Suppressor macrophage treated with lipopolysaccharide for 1 hour (primary cell): ENCODE measurements at regions not wholly inside any gene's neighbourhood (a gene's known extent, or its start where the extent isn't known, plus 50 kb on each side); places are given as distances from the start of the nearest gene placed in this dataset.
A peak's percentile ranks its signal among the peaks of the same experiment; 100 is the strongest.

ENCODE experiments used
- DNase-seq, 3 donors: peaks; one replicate each; pipeline ENCODE4 v3.0.0-alpha.2; 2020 to 2022

DNA sequence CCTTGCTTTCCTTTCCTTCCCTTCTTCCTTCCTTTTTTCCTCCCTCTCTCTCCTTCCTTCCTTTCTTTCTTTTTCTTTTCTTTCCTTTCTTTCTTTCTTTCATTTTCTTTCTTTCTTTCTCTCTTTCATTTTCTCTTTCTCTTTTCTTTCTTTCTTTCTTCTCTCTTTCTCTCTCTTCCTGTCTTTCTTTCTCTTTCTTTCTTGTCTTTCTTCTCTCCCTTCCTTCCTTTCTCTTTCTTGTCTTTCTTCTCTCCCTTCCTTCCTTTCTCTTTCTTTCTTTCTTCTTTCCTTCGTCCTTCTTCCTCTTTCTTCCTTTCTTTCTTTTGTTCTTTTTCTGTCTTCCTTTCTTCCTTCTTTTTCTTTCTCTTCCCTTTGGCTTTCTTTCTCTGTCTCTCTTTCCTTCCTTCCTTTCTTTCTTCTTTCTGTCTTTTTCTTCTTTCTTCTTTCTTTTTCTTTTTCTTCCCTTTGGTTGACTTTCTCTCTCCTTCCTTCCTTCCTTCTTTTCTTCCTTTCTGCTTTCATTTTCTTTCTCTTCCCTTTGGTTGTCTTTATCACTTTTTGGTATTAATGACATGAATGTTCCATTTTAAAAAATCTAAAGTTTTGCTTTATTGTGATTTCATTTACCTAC, 496.4 kb upstream of the CBLB start:
- no peak for DNase-seq

DNA sequence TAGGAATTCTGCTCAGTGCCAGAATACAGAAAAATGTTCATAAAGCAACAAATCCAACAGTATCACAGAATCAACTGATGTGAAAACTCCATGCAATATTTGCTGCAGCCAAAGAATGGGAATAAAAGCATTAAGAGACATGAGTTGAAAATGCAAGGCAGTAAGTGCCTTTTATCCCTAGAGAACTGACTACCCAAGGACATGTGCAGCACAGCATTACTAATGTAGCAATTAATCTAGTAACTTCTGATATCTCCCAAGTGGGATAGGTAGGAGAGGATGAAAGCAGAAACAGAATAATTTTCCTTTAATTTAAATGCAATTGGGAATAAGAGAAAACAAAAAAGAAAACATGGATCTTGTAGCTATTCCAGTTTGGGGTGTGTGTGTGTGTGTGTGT, 497.5 kb upstream of the CBLB start:
- no peak for DNase-seq

DNA sequence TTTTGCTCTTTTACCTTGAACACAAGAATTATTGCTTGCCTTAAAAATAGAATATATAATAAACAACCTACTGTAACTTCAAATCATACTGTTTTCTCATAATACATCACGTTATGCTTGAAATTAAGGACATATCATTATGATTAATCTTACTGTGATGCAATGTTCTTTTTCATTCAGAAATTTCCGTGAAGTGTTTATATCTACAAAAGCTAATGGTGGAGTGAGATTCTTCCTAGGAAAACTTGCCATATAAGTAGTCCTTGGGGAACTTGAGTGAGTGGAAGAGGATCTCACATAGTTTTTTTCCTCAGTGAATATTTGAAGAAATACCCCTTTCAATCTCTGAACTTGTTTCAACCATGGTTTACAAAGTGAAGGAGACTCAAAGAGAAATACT, 498.7 kb upstream of the CBLB start:
- no peak for DNase-seq

DNA sequence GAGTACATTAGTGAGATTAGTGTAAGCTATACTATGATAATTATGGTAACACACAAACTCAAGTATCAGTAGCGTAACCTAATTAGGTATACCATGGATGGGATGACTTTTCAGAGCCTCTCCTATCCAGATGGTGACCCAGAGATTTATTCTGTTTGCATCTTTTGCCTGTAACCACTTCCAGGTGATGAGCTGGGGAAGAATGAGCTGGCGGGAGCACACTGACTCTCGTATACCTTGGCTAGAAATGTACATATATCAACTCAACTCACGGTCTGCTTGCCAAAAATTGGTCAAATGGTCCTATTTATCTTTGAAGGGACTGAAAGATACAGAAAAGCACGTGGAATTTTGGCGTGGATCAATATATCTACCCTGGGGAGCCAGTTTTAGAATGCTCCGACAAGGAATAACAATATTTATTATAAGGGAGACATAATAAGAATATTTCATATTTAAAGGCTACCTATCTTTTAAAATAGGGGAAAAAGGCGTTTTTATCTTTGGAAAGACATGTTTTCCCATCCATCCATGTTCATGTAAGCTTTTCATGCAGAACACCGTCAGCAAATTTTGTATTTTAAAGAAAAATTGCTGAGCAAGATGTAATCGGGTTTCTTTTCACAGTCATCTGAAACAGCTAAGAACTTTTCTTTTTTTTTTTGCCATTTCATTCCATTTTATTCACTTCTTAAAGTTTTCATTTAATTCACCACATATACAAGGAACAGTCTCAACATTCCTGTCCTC, 502.6 kb upstream of the CBLB start:
- DNase-seq, result no peak

DNA sequence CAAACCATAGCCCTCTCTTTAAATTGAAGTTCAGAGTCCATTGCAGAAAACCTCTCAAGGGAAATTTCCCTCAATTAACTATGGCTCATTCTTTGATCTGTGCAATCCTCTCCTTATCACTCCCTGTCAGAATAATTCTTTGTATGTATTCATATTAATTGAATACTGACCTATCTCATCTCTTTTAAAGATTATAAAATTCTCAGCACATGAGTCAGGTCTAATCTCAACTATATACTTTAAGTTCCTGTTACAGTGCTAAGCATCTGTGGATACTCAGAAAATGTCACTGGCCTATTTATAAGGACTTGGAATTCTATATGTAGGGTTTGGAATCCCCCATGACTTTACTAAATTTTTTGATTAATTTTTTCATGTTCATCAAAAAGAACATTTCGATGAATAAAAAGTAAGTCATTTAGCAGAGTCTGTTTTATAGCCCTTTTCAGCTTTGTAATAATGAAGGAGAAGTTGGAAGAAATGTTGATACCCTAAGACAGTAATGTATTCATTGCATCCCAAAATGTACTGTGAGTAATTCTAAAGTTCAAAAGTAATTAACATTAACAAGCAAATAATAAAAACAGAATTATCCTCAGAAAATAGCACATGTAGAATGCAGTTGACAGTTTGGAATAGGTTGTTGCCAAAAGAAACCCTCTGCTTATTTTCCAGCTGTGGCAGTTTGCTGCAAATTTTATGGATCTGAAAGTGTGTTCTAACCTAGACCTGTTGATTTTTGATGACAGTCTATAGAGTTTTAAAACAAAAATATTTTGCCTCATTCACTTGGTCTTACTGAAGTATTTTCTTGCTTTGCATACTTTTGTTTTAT, 503.4 kb upstream of the CBLB start:
- no peak for DNase-seq

DNA sequence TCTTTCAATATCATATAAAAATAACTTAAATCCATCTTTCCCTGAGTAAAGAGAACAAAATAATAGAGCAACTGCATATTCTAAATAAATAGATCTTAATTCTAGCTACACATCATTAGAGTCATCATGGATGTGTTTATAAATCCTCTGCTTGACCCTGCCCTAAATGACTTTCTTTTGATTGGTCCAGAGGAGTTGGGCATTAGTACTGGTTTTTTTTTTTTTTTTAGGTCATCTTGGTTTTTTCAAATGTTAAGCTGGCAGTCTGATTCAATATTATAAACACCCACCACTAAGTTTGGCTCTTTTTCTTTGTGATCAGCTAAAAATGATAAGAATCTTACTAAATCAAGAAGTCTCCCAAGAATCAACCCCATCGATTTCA, 504.0 kb upstream of the CBLB start:
- no peak for DNase-seq

DNA sequence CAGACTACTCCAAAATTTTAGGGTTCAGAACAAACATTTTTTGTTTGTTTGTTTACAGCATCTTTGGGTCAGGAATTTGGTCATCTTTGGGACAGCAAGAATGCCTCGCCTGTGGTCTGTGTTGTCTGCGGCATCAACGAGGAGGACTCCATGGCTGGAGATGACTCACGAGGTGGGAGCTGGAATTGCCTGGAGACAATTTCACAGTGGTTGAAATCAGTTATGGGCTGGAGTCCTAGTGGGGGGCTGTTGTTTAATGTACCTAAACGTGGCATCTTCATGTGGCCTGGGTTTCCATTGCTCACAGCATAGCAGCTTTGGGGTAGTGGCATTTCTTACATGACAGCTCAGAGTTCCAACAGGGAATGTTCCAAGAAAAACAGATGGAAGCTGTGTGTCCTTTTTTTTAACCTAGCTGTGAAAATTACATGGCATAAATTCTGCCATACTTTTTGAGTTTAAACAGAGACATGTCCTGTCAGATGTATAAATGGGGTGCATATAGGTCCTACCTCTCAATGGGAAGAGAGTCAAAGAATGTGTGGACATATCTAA, 507.3 kb upstream of the CBLB start:
- no peak for DNase-seq

DNA sequence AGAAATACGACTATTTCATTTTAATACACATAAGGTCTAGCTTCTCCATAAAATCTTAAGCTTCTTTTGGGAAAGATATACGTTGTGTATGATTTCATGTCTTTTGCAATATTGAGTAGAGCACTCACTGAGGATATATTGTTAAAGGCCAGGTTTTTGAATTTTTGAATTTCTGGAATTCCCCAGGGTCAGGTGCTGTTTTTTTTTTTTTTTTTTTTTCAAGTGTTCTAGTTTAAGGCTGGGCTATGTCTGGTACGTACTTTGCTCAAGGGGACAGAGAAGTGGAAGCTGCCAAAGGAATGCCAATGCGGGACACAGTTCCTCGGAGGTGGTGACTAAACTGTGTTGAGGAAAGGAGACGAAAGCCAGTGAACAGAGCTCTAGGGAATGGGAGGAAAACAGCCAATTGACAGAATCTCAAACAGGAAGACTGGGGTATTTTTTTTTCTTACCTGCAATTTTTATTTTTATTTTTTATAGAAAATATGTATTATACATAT, 510.5 kb upstream of the CBLB start:
- no peak for DNase-seq

DNA sequence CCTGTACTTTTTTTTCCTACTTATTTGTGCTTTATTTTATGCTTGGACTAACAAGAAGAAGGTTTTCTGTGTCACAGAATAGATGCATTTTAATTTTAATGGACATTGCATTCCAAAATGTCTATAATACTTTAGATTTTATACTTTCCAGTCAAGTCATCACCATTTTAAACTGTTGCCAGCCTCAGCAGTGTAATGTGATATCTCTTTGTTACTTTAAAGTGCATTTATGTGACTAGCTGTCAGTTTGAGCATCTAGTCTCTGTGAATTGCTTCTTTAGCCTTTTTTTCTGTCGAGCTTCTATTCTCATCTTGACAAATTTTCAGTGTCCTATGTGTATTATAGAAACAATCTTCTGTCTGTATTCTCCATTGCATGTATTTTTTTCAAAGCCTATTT, 511.4 kb upstream of the CBLB start:
- no peak for DNase-seq

DNA sequence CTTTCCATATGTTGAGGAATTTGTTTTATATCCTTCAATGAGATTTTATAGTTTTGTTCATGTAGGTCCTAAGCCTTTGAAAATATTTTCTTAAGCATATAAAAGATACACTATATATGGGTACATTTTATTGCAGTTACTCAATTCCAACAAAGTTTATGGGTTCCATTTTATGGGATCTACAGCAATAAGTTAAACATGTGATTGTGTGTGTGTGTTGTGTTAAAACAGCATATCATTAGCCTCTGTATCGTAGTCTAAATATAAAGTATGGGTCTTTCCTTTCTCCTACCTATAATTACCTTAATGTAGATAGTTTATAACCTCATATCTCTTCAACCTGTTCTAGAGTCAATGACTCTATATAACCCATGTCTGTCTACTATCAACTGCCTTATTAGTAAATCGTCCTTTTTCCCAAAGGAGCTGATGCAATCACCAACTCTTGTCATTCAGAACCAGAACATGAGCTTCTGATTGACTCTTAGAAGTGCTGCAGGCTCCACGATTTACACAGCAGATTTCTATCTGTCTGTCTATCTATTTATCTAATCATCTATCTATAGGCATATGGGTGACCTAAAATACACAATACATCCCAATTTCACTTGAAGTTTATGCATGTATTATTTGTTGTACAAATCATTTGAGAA, 512.6 kb upstream of the CBLB start:
- no peak for DNase-seq

DNA sequence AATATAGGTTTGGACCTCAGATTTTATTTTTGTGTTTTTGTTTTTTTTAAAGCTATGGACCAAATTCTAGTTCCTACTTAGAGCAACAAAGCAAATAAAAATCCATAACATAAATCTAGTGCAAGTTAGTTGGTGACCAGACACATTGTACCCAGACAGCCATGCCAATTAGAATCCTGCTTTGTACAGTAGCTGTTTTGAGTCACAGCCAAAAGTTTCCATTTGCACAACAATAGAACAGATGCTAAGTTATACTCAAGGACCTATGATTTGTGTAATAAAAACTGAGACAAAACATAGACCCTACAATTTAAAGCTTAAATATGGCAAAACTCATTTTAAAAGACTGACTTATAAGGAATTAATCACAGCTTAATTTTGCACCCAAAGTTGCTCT, 513.1 kb upstream of the CBLB start:
- DNase-seq, result no peak

DNA sequence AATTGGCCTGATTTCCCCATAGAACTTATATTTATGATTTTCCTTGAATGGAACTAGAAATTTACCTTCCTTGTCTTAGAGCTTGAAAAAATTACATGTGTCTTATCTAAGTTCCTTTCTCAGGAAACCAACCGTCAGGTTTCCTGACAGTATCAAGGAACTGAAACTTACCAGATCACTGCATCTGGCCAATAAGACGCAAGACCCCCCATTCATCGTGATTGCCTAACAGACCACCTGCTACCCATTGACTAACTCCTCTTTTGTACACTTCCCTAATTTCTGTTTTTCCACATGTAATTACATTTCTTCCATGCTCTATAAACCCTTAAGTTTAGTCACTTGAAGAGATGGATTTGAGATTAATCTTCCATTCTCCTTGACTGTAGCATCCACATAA, 517.2 kb upstream of the CBLB start:
- DNase-seq, result peak in 2 of 3 donors; percentile 1 to 3

DNA sequence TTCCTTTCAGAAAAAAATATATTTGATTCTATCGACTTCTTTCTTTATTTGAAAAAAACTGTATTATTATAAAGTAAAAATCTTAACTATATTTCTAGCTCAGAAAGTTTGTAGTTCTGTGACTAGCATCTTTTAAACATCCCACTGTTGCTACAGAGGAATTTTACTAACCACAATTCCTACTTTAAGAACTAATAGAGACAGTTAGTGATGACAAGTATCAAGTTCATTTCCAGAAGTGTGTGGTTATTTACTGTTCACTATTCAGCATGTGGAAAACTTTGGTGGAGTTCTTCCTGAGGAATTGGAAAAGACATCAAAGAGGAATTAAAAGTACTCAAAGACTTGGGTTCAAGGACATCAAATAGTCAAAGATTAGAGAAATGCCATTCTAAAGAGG, 524.1 kb upstream of the CBLB start:
- no peak for DNase-seq

DNA sequence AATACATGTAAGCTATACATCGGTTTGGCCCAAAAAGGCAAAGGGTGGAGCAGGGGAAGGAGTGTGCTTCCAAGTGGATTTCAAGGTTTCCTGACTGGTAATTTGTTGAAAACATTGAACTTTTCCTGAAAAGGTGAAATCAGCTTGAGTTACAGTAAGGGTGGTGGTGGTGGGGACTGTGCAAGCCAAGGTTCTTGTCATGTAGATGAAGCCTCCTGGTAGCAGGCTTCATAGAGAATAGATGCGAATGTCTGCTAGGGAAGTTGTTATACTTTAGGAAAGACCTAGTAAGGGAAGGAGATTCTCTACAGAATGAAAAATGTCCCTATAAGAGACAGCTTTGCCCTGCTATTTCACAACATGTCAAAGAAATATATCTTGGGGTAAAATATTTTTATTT, 528.2 kb upstream of the CBLB start:
- no peak for DNase-seq

DNA sequence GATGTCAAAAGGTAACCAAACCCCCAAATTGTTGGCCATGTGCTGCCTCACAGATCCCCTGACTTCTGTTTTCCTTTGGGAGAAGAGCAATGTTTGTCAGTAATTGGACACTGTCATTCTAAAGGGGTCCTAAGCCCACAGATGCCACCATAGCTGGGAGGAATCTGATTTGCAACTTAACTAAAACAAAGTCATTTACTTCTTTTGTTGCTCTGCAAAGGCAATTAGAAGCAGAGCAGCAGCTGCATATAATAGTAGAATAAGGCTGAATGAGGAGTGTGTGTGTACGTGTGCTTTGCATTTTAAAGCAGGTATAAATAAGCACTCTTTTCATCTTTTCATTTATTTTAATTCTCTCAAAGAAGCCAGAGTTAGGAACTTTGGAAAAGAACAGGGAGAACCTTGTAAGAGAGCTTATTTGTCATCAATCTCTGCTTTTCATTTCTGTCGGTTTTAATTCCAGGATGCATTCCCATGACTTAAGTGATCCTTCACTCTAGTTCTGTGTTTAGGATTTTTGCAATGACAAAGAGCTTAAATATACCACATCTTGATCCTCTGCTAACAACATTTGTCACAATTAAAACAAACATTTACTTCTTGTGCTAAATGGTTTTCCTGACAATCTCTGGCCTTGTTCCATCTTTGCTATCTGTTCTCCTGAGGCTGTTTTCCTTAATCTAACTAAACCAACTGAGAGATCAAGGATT, 530.2 kb upstream of the CBLB start:
- no peak for DNase-seq

DNA sequence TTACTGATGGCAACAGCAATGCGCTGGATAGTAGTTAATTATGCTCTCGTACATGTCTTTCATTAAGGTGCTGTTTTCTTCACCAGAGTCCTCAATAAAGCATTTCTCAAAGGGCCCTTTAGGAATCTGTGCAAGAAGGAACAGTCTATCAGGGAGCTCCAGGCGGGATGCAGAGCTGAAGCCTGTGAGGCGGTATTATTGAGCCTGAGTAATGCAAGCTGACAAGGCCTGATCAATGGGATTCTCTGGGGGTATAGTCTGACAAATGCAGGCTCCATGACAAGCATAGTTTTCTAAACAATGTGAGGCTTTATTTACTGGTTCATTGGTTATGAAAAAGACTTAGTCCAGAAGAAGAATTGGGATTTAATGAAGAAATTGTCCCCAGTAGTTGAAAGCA, 530.9 kb upstream of the CBLB start:
- DNase-seq, result no peak

DNA sequence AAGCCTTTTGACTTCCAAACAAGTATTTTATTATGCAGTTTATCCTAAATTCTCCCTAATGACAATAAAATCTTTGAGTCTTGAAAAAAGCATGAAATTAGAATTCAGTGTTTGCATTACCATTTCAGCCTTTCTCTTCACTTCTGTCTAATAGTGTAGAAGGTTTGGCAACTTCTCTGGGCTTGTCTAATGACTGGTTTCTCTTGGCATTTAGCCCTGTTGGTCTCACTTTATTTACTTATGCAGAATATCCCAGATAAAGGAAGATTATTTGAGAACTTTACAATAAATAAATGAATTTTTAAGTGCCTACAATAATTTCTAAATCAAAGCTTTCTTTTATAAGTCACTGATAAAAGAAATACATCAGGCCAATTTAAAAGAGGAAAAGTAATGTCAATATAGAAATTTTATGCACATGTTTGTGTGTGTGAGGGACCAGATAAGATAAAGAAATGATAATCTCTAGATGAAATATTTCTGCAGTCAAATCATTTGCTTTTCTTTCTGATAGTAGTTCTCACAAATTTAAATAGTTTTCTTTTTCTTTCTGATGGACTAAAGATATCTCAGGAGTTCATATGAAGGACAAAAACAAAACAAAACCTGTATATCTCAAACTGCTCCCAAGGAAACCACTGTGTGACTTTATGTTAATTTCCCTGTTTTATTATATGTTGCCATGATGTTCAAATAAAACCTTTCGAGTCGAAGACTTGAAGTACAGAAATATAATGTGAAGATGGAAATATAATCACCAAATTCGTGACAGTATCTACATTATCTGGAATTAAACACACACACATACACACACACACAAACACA, 533.1 kb upstream of the CBLB start:
- no peak for DNase-seq

DNA sequence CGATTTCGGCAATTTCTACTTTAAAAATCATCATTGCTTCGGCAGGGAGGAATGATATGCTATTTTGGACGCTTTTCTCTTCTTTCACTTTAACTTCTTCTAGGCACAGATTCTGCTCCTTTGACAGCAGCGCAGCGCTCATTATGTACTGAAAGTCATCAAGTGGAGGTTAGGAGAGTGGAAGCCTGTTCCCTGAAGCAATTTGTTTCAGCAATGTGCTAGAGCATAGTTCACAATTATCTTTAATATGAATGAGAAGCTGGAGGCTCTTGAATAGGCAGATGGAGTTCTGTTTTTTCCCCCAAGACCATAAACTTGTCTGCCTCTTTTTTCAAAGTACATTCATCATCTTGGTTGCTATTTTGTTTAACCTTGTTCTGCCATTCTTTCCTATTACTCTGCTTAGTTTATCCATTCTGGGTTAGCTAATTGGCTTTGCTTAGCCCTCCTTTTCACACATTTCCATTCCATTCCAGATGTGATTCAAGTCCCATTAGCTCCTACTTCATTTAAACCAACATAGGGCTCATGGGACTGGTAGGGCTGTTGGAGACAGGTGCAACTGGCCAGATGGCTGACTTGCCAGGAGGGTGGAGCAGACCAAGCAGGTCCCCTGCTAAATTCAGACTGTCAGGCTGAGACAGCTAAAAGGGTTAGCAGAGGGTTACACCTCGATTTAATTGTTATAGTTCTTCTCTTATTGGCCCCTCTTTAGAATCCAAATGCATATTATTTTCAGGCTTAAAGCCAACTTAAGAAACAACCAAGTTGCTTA, 534.7 kb upstream of the CBLB start:
- DNase-seq, result no peak

DNA sequence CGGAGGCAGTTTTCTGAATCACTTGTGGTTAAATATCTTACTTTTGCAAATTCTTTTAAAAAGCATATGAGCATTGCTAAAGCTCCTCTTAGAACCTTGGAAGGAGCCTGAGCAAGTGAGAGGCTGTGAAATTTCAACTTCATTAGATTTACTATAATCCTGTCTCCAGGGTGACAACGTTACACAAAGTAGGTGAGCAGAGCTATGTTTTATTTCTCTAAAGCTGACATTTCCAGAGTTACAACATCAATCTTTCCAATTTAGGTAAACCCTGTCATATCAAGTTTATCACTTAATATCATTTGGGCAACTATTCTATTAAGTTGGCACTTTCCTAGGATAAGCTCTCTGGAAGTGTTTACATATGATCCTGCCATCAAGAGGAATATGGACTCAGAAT, 544.9 kb upstream of the CBLB start:
- no peak for DNase-seq

DNA sequence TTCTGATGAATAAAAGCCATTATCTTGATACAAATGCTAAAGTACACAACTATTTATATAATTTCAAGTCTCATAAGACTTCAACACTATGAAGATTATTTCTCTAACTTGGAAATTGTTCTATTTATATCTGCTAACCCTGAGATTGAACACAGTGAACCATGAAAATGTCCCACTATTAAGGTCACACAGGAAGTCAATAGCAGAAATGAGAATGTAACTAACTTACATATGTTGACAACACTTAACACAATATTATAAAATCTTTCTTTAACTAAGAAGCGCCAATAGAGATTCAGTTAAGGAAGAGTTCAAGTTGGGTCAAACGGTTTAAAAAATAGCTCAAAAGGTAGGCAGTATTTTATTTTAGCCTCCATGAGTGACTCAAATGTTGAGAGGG, 551.8 kb upstream of the CBLB start:
- no peak for DNase-seq

DNA sequence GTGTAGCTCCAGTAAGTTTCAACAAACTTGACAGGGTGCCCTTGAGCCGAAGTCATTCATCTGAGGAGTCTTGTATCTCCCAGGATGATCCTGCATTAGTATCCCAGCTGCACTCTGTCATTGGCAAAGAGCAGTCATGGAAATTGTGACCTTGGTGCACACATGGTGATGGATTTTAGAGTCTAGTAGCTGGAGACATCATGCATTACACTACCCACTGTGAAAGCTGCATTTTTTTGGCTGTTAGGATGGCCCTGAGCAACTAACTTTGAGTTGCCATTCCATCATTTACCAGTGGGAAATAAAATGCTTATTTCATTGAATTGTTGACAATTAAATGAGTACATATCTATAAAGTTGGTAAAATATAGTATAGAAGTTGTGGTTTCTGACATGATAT, 552.6 kb upstream of the CBLB start:
- DNase-seq, result no peak
